H1 (cell line): ENCODE measurements at regions not wholly inside any gene's neighbourhood (a gene's known extent, or its start where the extent isn't known, plus 50 kb on each side); places are given as distances from the start of the nearest gene placed in this dataset.

Experiments
- CTCF ChIA-PET: fragments of 300-600 bp; sonication (Branson Sonifier 250); formaldehyde crosslinking; loops from one replicate; lab custom pipeline; 2021; ENCODE audit not compliant: partially characterized antibody; lab: Charles Lee
- POLR2A ChIA-PET: fragments of 300-600 bp; sonication (Branson Sonifier 250); formaldehyde crosslinking; loops from one replicate; lab custom pipeline; 2021; ENCODE audit warnings: inconsistent platforms; ENCODE audit not compliant: partially characterized antibody; lab: Charles Lee
- DNase-seq, 2 experiments: peaks; one replicate each; pipeline versions ENCODE4 v3.0.0 to v3.0.0-alpha.2; 2010 to 2022; ENCODE audit warnings: low spot score in 2 of 2, low read depth in 1 of 2, mixed read lengths in 1 of 2
- FAIRE-seq: peaks from 2 replicates; lab custom pipeline; 2011; peaks lifted over from hg19 to GRCh38; lab: Jason Lieb, UNC
- H2AFZ ChIP-seq: 2 replicates; pipeline ENCODE4 v1.8.1; 2012; ENCODE audit warnings: low read length, inconsistent platforms
- H2AK5ac ChIP-seq: 2 replicates; pipeline ENCODE4 v1.6.1; 2013; ENCODE audit warnings: low read depth, low read length
- H2BK120ac ChIP-seq: replicated peaks from 2 replicates; pipeline ENCODE3; 2013; ENCODE audit warnings: low read depth, low read length, inconsistent platforms
- H2BK12ac ChIP-seq: 2 replicates; pipeline ENCODE4 v1.6.1; 2013; ENCODE audit warnings: low read depth, low read length
- H2BK15ac ChIP-seq: 2 replicates; pipeline ENCODE4 v1.6.1; 2013; ENCODE audit warnings: low read length
- H2BK20ac ChIP-seq: 2 replicates; pipeline ENCODE4 v1.6.1; 2013; ENCODE audit warnings: low read length
- H2BK5ac ChIP-seq: 2 replicates; pipeline ENCODE4 v1.6.1; 2013; ENCODE audit warnings: low read depth, low read length
- H3K14ac ChIP-seq: 2 replicates; pipeline ENCODE4 v1.6.1; 2013; ENCODE audit warnings: inconsistent platforms; ENCODE audit not compliant: insufficient read length
- H3K18ac ChIP-seq: 2 replicates; pipeline ENCODE4 v1.6.1; 2013; ENCODE audit warnings: low read length; ENCODE audit errors: extremely low read depth
- H3K23ac ChIP-seq: 2 replicates; pipeline ENCODE4 v1.6.1; 2013; ENCODE audit warnings: inconsistent platforms; ENCODE audit not compliant: insufficient read length
- H3K23me2 ChIP-seq: 2 replicates; pipeline ENCODE4 v1.6.1; 2013; ENCODE audit warnings: low read depth, low read length
- H3K27ac ChIP-seq: 2 replicates; pipeline ENCODE4 v1.6.1; 2011; ENCODE audit warnings: low read depth, low read length, inconsistent platforms
- H3K27me3 ChIP-seq, 4 experiments: replicated peaks in 1 of 4; 1 replicate in 1 of 4; 2 replicates in 3 of 4; pipeline versions ENCODE4 v1.6.1 to v1.8.1; 2011 to 2013; ENCODE audit warnings: low read length in 3 of 4, mild to moderate bottlenecking in 3 of 4, inconsistent platforms in 2 of 4, mixed read lengths in 2 of 4, moderate library complexity in 1 of 4; ENCODE audit not compliant: control insufficient read depth in 3 of 4, insufficient read depth in 3 of 4; ENCODE audit errors: extremely low read depth in 1 of 4
- H3K36me3 ChIP-seq, 4 experiments: 2 replicates each; pipeline versions ENCODE4 v1.6.1 to v1.8.1; 2011 to 2013; ENCODE audit warnings: mild to moderate bottlenecking in 4 of 4, low read length in 3 of 4, moderate library complexity in 2 of 4, control low read depth in 1 of 4, inconsistent platforms in 1 of 4; ENCODE audit not compliant: insufficient read depth in 4 of 4, control insufficient read depth in 2 of 4
- H3K4ac ChIP-seq: replicated peaks from 2 replicates; pipeline ENCODE3; 2013; ENCODE audit warnings: low read length, low read depth, mixed read lengths, inconsistent platforms; ENCODE audit not compliant: insufficient read length
- H3K4me1 ChIP-seq, 4 experiments: replicated peaks in 1 of 4; 1 replicate in 1 of 4; 2 replicates in 3 of 4; pipeline versions ENCODE4 v1.6.1 to v1.8.1; 2011 to 2013; ENCODE audit warnings: low read length in 3 of 4, inconsistent platforms in 2 of 4, mixed read lengths in 1 of 4; ENCODE audit not compliant: insufficient read depth in 4 of 4, control insufficient read depth in 3 of 4
- H3K4me2 ChIP-seq, 2 experiments: 2 replicates each; pipeline versions ENCODE4 v1.6.1 to v1.8.1; 2011 to 2013; ENCODE audit warnings: low read depth in 2 of 2, low read length in 2 of 2, control low read depth in 1 of 2, inconsistent platforms in 1 of 2, mild to moderate bottlenecking in 1 of 2; ENCODE audit not compliant: insufficient read depth in 1 of 2
- H3K4me3 ChIP-seq, 4 experiments: fragments of 200-600, 300-600 bp in 1 of 4; sonication (generic), shearing (Covaris generic), sonication (Bioruptor Twin) in 1 of 4; 2 replicates each; pipeline versions ENCODE4 v1.5.1 to v1.8.1; 2011 to 2016; ENCODE audit warnings: low read length in 4 of 4, low read depth in 3 of 4, control low read depth in 2 of 4, inconsistent platforms in 2 of 4, mild to moderate bottlenecking in 2 of 4, mixed read lengths in 1 of 4, moderate library complexity in 1 of 4; ENCODE audit not compliant: insufficient read depth in 2 of 4; ENCODE audit errors: extremely low read depth in 1 of 4
- H3K56ac ChIP-seq: replicated peaks from 2 replicates; pipeline ENCODE3; 2013; ENCODE audit warnings: low read depth, mild to moderate bottlenecking, mixed read lengths, low read length, inconsistent platforms; ENCODE audit not compliant: insufficient read length
- H3K79me1 ChIP-seq: 2 replicates; pipeline ENCODE4 v1.6.1; 2013; ENCODE audit warnings: low read depth, low read length, control low read depth
- H3K79me2 ChIP-seq, 2 experiments: 2 replicates each; pipeline versions ENCODE4 v1.6.1 to v1.8.1; 2012 to 2013; ENCODE audit warnings: low read length in 2 of 2, mild to moderate bottlenecking in 2 of 2, inconsistent platforms in 1 of 2; ENCODE audit not compliant: insufficient read depth in 2 of 2, control insufficient read depth in 1 of 2
- H3K9ac ChIP-seq, 4 experiments: replicated peaks in 1 of 4; 1 replicate in 1 of 4; 2 replicates in 3 of 4; pipeline versions ENCODE4 v1.6.1 to v1.8.1; 2011 to 2013; ENCODE audit warnings: low read depth in 3 of 4, low read length in 3 of 4, control low read depth in 2 of 4, mild to moderate bottlenecking in 2 of 4, moderate library complexity in 2 of 4, inconsistent platforms in 1 of 4; ENCODE audit errors: extremely low read depth in 1 of 4
- H3K9me3 ChIP-seq, 2 experiments: 2 replicates each; pipeline versions ENCODE4 v1.6.1 to v1.8.1; 2012 to 2013; ENCODE audit warnings: mild to moderate bottlenecking in 2 of 2, moderate library complexity in 2 of 2, control low read depth in 1 of 2, inconsistent platforms in 1 of 2, low read depth in 1 of 2, low read length in 1 of 2, mixed read lengths in 1 of 2; ENCODE audit not compliant: insufficient read depth in 2 of 2
- H4K20me1 ChIP-seq, 2 experiments: replicated peaks in 1 of 2; 2 replicates each; pipeline versions ENCODE3 to v1.8.1; 2011 to 2013; ENCODE audit warnings: inconsistent platforms in 2 of 2, low read length in 2 of 2, mild to moderate bottlenecking in 1 of 2; ENCODE audit not compliant: insufficient read depth in 2 of 2, control insufficient read depth in 1 of 2
- H4K5ac ChIP-seq: 2 replicates; pipeline ENCODE4 v1.6.1; 2013; ENCODE audit warnings: low read length, low read depth, mixed read lengths, inconsistent platforms; ENCODE audit not compliant: insufficient read length
- H4K8ac ChIP-seq: 2 replicates; pipeline ENCODE4 v1.8.0; 2013; ENCODE audit warnings: mild to moderate bottlenecking, moderate library complexity, low read length, inconsistent platforms; ENCODE audit not compliant: insufficient read depth; ENCODE audit errors: extremely low read depth
- H4K91ac ChIP-seq: replicated peaks from 2 replicates; pipeline ENCODE3; 2013; ENCODE audit warnings: low read length, mixed read lengths, inconsistent platforms; ENCODE audit not compliant: insufficient read length
- ASH2L ChIP-seq: fragments of 200-600, 300-600 bp; sonication (generic); IDR thresholded peaks from one replicate; pipeline ENCODE4 v1.7.1; 2017; ENCODE audit warnings: low read length
- BRCA1 ChIP-seq: IDR thresholded peaks from 2 replicates; pipeline ENCODE4 v1.6.1; 2012; ENCODE audit warnings: low read depth, low read length, improper control_type of control experiment
- CBX8 ChIP-seq: fragments of 300-800, 300-1000 bp; sonication (generic); IDR thresholded peaks from 2 replicates; pipeline ENCODE4 v1.7.1; 2016; ENCODE audit warnings: low read depth, low read length, borderline replicate concordance
- JUND ChIP-seq: IDR thresholded peaks from 2 replicates; pipeline ENCODE4 v1.6.1; 2011; ENCODE audit warnings: mild to moderate bottlenecking, improper control_type of control experiment, low read length
- PHF8 ChIP-seq: fragments of 200-600 bp; sonication (generic); conservative IDR thresholded peaks from 2 replicates; pipeline ENCODE4 v1.7.1; 2012; ENCODE audit warnings: low read depth, mild to moderate bottlenecking, inconsistent platforms, low read length, moderate library complexity
- POLR2AphosphoS5 ChIP-seq: IDR thresholded peaks from 2 replicates; pipeline ENCODE4 v1.6.1; 2011; ENCODE audit warnings: low read depth, low read length
- SP2 ChIP-seq: IDR thresholded peaks from 2 replicates; pipeline ENCODE4 v1.6.1; 2012; ENCODE audit warnings: mild to moderate bottlenecking, low read length, inconsistent platforms
- SRF ChIP-seq: IDR thresholded peaks from 2 replicates; pipeline ENCODE4 v1.6.1; 2011; ENCODE audit warnings: mild to moderate bottlenecking, low read depth, low read length, moderate library complexity
- TBP ChIP-seq: IDR thresholded peaks from 2 replicates; pipeline ENCODE4 v1.6.1; 2011; ENCODE audit warnings: low read depth, low read length, improper control_type of control experiment
- USF2 ChIP-seq: IDR thresholded peaks from 2 replicates; pipeline ENCODE4 v1.6.1; 2011; ENCODE audit warnings: low read length, improper control_type of control experiment
- WGBS, 2 experiments: shearing (Covaris generic) in 1 of 2; methylation state at CpG; one replicate each; pipeline versions ENCODE4 v1.1.6 to v1.1.7; 2013 to 2015; ENCODE audit warnings: low lambda C conversion rate in 2 of 2, mixed read lengths in 2 of 2, inconsistent platforms in 1 of 2, low coverage in 1 of 2, missing lambda C conversion rate in 1 of 2; ENCODE audit not compliant: insufficient replicate concordance in 2 of 2, insufficient coverage in 1 of 2, insufficient read length in 1 of 2; ENCODE audit errors: extremely low coverage in 1 of 2, missing lambda C conversion rate in 1 of 2; 5-methylcytosine and 5-hydroxymethylcytosine counted together

DNA sequence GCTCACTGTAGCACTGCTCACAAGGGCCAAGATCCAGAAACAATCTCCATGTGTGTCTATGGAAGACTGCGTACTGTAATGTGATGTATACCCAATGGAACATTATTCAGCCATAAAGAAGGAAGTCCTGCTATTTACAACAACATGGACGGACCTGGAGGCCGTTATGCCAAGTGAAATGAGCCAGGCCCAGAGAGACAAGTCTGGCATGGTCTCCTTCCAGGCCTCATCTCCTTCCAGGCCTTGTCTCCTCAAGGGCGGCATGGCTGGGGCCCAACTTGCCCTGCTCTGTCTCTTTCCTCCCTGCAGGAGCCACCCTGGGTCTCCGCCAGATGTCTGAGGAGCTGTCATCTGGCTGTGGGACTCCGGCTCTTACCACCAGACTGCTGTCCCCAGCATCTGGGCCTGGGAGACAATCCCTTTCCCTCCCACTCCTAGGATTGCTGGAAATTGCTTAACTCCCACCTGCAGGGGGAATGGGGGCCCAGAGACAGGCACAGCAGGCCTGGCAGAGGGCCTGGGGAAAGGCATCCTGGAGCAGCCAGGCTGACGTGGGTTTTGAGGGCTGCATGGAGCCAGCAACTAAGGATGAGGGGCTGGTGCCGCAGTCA is 1326.6 kb downstream of the TBC1D22A start:
- Histone ChIP-seq H3K9me3 (no peaks in the 10 kb centered on the region), H4K20me1 (no peaks in the 10 kb centered on the region), H3K4me3 (no peak overlapping the region), H3K4me2 (no peak overlapping the region), H2BK5ac (no peak overlapping the region), H2AFZ (no peak overlapping the region), H2BK12ac (no peak overlapping the region), H4K91ac (no peak overlapping the region), H3K79me2 (no peaks in the 10 kb centered on the region), H2BK120ac (no peak overlapping the region), H2BK20ac (no peak overlapping the region), H3K79me1 (no peaks in the 10 kb centered on the region; the same call in 1 of the 2 replicates), H3K23me2 (no peaks in the 10 kb centered on the region), H4K8ac (no peak overlapping the region), H3K4ac (no peak overlapping the region), H3K9ac (no peak overlapping the region), H3K4me1 (peaks cover 0 to 5% (median 0%) of the 10 kb centered on the region in 4 experiments; a peak in 1 of 7 replicates), H3K18ac (no peak overlapping the region), H3K27me3 (0 out of 7 replicates have a peak, but pooled peaks cover 0 to 2% (median 0%) of the 10 kb centered on the region in 4 experiments), H3K23ac (no peak overlapping the region), H2BK15ac (no peak overlapping the region), H3K14ac (no peak overlapping the region), H3K36me3 (no peaks in the 10 kb centered on the region), H4K5ac (no peak overlapping the region), H3K27ac (no peak overlapping the region), H2AK5ac (no peak overlapping the region), H3K56ac (no peak overlapping the region)
- TF ChIP-seq USF2 (no peak), SRF (no peak), SP2 (no peak), POLR2AphosphoS5 (no peak), PHF8 (no peak), CBX8 (no peak), BRCA1 (no peak), ASH2L (no peak), TBP (no peak), JUND (no peak)
- ChIA-PET CTCF (no interaction called here), POLR2A (no interaction called here)
- no peak for DNase-seq
- WGBS, 2 experiments = 93% methylated on average over 8 of the region's 8 CpGs; no CpG with 5 or more reads in 1 of the 2 experiments
- FAIRE-seq = no peak
